Neural crest cell (in vitro differentiated cells): ENCODE measurements at regions not wholly inside any gene's neighbourhood (a gene's known extent, or its start where the extent isn't known, plus 50 kb on each side); places are given as distances from the start of the nearest gene placed in this dataset.
"Not testable (repeated sequence)": the region's sequence is repeated elsewhere in the genome, so short reads cannot be mapped to it uniquely, and the experiment has no call there.

Source experiments
- DNase-seq: peaks from one replicate; pipeline ENCODE4 v3.0.0; 2021; ENCODE audit warnings: low read depth, mixed read lengths, low spot score
- H3K27ac Mint-ChIP-seq: one replicate; pipeline ENCODE4 v1.8.0; 2021; ENCODE audit warnings: mild to moderate bottlenecking, mixed read lengths; ENCODE audit not compliant: unreplicated experiment
- H3K27me3 Mint-ChIP-seq: 2 replicates; pipeline ENCODE4 v1.8.0; 2021; ENCODE audit warnings: low read depth, mild to moderate bottlenecking, mixed read lengths
- H3K36me3 Mint-ChIP-seq: 2 replicates; pipeline ENCODE4 v1.8.0; 2021; ENCODE audit warnings: low read depth, mild to moderate bottlenecking, mixed read lengths
- H3K4me1 Mint-ChIP-seq: 2 replicates; pipeline ENCODE4 v1.8.0; 2021; ENCODE audit warnings: mixed read lengths
- H3K4me3 Mint-ChIP-seq: one replicate; pipeline ENCODE4 v1.8.0; 2021; ENCODE audit warnings: mild to moderate bottlenecking, mixed read lengths
- H3K9me3 Mint-ChIP-seq: 2 replicates; pipeline ENCODE4 v1.8.0; 2021; ENCODE audit warnings: mixed read lengths
- CTCF ChIP-seq: fragments of 200-600 bp; sonication (generic); conservative IDR thresholded peaks from 2 replicates; pipeline ENCODE4 v1.5.0; 2021; ENCODE audit warnings: antibody characterized with exemption, mild to moderate bottlenecking

DNA sequence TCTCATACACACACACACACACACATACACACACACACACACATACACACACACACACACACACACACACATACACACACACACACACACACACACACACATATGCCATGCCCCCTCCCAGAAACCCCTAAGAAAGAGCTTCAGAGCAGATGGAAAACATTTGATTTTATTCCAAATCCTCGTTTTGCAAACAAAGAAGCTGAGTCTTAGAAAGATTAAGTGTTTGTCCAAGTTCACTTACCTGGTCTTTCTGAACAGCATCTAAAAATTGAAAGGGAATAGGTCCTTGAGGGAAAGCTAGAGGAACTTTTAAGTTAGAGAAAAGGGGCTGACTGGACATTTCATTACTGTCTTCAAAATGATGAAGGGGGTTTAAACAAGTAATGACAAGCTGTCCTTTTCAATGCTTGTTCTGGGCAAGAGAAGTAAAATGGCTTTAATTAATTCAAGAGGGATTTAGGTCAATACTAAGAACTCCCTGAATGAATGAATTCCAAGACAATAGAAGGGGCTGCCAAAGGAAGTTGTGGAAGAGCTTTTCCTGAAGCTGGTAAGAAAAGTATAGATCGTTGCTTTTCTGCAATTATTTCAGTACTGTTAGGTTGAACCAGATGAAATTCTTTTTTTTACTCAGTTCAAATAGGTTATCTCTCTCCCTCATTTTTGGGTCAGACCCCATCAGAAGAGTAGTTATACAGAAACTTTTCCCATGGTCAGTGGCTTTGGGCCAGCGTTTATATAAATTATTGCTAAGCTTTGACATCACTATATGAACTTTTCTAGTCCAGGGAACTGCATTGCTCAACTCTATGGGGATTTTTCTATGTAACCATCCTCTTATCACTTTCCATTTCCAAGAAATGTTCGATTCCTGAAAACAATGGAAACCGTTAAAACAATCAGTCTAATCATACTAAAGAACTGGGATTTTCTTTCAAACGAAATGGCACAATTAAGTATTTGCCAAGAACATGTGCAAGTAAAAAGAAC is 261.4 kb downstream of the MTERF1 start:
- H3K27ac Mint-ChIP-seq = peak overlapping the region; percentile 38
- H3K27me3 Mint-ChIP-seq = no peaks in the 10 kb centered on the region
- H3K4me3 Mint-ChIP-seq = no peak overlapping the region
- no peaks in the 10 kb centered on the region for H3K9me3 Mint-ChIP-seq
- no peak for TF ChIP-seq CTCF
- DNase-seq = no peak
- H3K36me3 Mint-ChIP-seq = no peaks in the 10 kb centered on the region
- H3K4me1 Mint-ChIP-seq = peaks cover 20% of the 10 kb centered on the region

- peaks cover 20% of the 10 kb centered on the region for H3K4me1 Mint-ChIP-seq
- no peak for TF ChIP-seq CTCF
- no peak overlapping the region for H3K4me3 Mint-ChIP-seq
- DNase-seq = no peak
- H3K36me3 Mint-ChIP-seq = no peaks in the 10 kb centered on the region
- no peak overlapping the region for H3K27ac Mint-ChIP-seq
- peaks cover 3% of the 10 kb centered on the region for H3K9me3 Mint-ChIP-seq
- no peaks in the 10 kb centered on the region for H3K27me3 Mint-ChIP-seq
These were observed 259.7 kb downstream of the MTERF1 start for GRCh38 chr7:91620827-91621226.

- H3K4me3 Mint-ChIP-seq = not testable (repeated sequence)
These were observed 253.2 kb downstream of the MTERF1 start for GRCh38 chr7:91627324-91627723.

DNA sequence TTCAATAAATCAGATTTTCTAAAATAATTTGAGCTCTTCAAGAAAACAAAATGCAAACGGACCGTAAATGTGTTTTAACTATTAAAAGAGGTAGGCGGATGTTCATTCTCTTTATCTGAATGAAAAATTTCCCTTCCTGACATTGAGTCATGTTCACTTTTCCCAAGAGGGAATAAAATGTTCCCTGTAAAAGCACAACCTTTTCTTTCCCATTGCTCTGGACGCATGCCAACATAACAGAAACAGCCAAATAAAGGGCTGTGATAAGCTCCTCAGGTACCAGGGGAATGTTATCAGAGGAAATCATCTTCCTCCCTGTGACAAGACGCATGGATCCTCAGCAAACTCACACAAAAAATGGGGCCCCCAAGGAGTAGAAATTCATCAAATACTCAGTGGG is 251.8 kb downstream of the MTERF1 start:
- no peak overlapping the region for H3K27ac Mint-ChIP-seq
- peaks cover 10% of the 10 kb centered on the region for H3K9me3 Mint-ChIP-seq
- TF ChIP-seq CTCF = no peak
- no peaks in the 10 kb centered on the region for H3K27me3 Mint-ChIP-seq
- peaks cover 19% of the 10 kb centered on the region for H3K4me1 Mint-ChIP-seq
- no peak for DNase-seq
- peaks cover 2% of the 10 kb centered on the region for H3K36me3 Mint-ChIP-seq
- no peak overlapping the region for H3K4me3 Mint-ChIP-seq

More at GRCh38 chr7:91627324-91627723, 253.2 kb downstream of the MTERF1 start:
- DNase-seq, H3K27me3 Mint-ChIP-seq, H3K4me1 Mint-ChIP-seq, H3K36me3 Mint-ChIP-seq, H3K9me3 Mint-ChIP-seq, H3K27ac Mint-ChIP-seq: not testable (repeated sequence)

DNA sequence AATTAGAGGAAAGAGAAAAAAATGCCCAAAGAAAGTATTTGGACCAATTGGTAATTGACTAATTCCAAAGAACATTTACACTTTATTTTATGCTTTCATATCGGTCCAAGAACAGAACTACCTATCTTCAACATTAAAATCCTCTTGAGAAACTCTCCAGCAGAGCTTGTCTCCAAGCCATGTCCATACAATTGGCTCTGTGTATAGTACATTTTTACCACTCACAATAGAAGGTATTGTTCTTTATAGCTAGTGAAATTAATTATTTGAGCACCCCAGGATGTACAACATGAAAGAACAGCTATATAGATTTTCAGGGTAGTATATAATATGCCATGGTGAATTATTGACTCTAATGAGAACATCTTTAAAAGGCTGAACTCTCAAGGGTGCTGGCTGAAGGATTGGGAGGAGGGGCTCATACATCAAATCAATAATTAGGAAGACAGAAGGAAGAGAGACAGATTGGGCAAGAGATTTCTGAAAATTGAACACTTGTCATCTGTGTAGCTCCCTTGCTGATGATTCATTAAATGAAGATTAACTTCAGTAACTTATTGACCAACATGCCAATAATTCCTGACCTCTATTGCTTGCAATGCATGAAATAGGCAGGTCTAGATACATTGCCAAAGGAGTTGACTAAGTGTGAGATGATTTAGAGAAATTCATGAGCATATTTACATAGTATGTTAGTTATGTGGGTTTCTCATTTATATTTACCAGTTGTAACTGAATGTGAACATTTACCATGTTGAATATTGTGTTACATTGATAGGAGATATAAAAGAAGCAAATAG is 249.7 kb downstream of the MTERF1 start:
- peaks cover 6% of the 10 kb centered on the region for H3K9me3 Mint-ChIP-seq
- peaks cover 2% of the 10 kb centered on the region for H3K36me3 Mint-ChIP-seq
- H3K27me3 Mint-ChIP-seq = no peaks in the 10 kb centered on the region
- no peak for TF ChIP-seq CTCF
- H3K4me3 Mint-ChIP-seq = no peak overlapping the region
- no peak for DNase-seq
- H3K27ac Mint-ChIP-seq = no peak overlapping the region
- peaks cover 19% of the 10 kb centered on the region for H3K4me1 Mint-ChIP-seq
